Right ventricle myocardium inferior (tissue), 1 donor: ENCODE measurements at regions not wholly inside any gene's neighbourhood (a gene's known extent, or its start where the extent isn't known, plus 50 kb on each side); places are given as distances from the start of the nearest gene placed in this dataset.

Experiments
- ATAC-seq: fragments of 200-7000 bp; cut with Tn5 transposase; one replicate; pipeline ENCODE4 v1.9.1; 2020; ENCODE audit warnings: mild to moderate bottlenecking, moderate library complexity
- DNase-seq: peaks from one replicate; pipeline ENCODE4 v3.0.0; 2021; ENCODE audit errors: missing footprints
- intact Hi-C: fragments of 100-400 bp; cut with DNase I; formaldehyde crosslinking; loops from one replicate; pipeline ENCODE4 v1.11.0; 2022
- donor health status: DM: no; HTN: yes; CAD: no; lungs with severe emphysema.

GRCh38 chr5:146940295-146940694 is 61.7 kb upstream of the PPP2R2B start:
- intact Hi-C loops: no loop called here
- no peak for DNase-seq

GRCh38 chr5:146944019-146944418 is 65.5 kb upstream of the PPP2R2B start:
- intact Hi-C loops: no loop called here
- DNase-seq (no peak), ATAC-seq (no peak)

More at GRCh38 chr5:146940295-146940694, 61.7 kb upstream of the PPP2R2B start:
- no peak for ATAC-seq

- ATAC-seq (no peak), DNase-seq (no peak)
- intact Hi-C loops: no loop called here
Measured at GRCh38 chr5:146944764-146945616, 66.4 kb upstream of the PPP2R2B start.

- intact Hi-C loops: no loop called here
- ATAC-seq (no peak), DNase-seq (no peak)
Measured at GRCh38 chr5:146945617-146946084, 67.1 kb upstream of the PPP2R2B start.

- intact Hi-C loops: no loop called here
- no peak for DNase-seq
Measured at GRCh38 chr5:146947181-146947941, 68.8 kb upstream of the PPP2R2B start.

GRCh38 chr5:146948666-146949065 is 70.1 kb upstream of the PPP2R2B start:
- DNase-seq: no peak
- intact Hi-C loops: no loop called here
- no peak for ATAC-seq

More at GRCh38 chr5:146947181-146947941, 68.8 kb upstream of the PPP2R2B start:
- ATAC-seq: no peak

- intact Hi-C loops: no loop called here
- DNase-seq: no peak
- ATAC-seq: no peak
Measured at GRCh38 chr5:146952168-146952567, 73.6 kb upstream of the PPP2R2B start.

GRCh38 chr5:146956217-146956616 is 77.7 kb upstream of the PPP2R2B start:
- intact Hi-C loops: no loop called here
- ATAC-seq: no peak
- no peak for DNase-seq

GRCh38 chr5:146959360-146959759 is 80.8 kb upstream of the PPP2R2B start:
- ATAC-seq: no peak
- intact Hi-C loops: no loop called here
- DNase-seq: no peak

- no peak for ATAC-seq
- no peak for DNase-seq
- intact Hi-C loops: no loop called here
Measured at GRCh38 chr5:146962801-146963355, 84.3 kb upstream of the PPP2R2B start.

GRCh38 chr5:146965761-146966659 is 87.5 kb upstream of the PPP2R2B start:
- intact Hi-C loops: loop anchor here (1.0 kb wide), 1 partner anchor 424 kb away; no protein-coding TSS in a partner anchor
- peak; percentile 32 for DNase-seq
- peak; percentile 89 for ATAC-seq

GRCh38 chr5:146967646-146968045 is 89.1 kb upstream of the PPP2R2B start:
- intact Hi-C loops: no loop called here
- ATAC-seq (no peak), DNase-seq (no peak)

- intact Hi-C loops: no loop called here
- ATAC-seq: no peak
- no peak for DNase-seq
Measured at GRCh38 chr5:146971401-146971800, 92.8 kb upstream of the PPP2R2B start.

GRCh38 chr5:146986469-146986868 is 107.9 kb upstream of the PPP2R2B start:
- ATAC-seq (no peak), DNase-seq (no peak)
- intact Hi-C loops: no loop called here

GRCh38 chr5:146993876-146994530 is 115.4 kb upstream of the PPP2R2B start:
- intact Hi-C loops: no loop called here
- ATAC-seq (no peak), DNase-seq (no peak)

GRCh38 chr5:146995878-146996277 is 117.3 kb upstream of the PPP2R2B start:
- intact Hi-C loops: no loop called here
- DNase-seq (no peak), ATAC-seq (no peak)

GRCh38 chr5:147015405-147015804 is 136.8 kb upstream of the PPP2R2B start:
- DNase-seq: no peak
- intact Hi-C loops: no loop called here
- no peak for ATAC-seq

GRCh38 chr5:147017191-147017590 is 138.6 kb upstream of the PPP2R2B start:
- no peak for ATAC-seq
- intact Hi-C loops: no loop called here
- DNase-seq: no peak
